VCaP (cell line): ENCODE measurements at regions not wholly inside any gene's neighbourhood (a gene's known extent, or its start where the extent isn't known, plus 50 kb on each side); places are given as distances from the start of the nearest gene placed in this dataset.

Source experiments
- H3K27ac ChIP-seq: fragments of 450-650 bp; 2 replicates; pipeline ENCODE4 v1.5.1; 2017
- TF ChIP-seq, protein P1 (sequence below): fragments of 450-650 bp; conservative IDR thresholded peaks from 2 replicates; pipeline ENCODE4 v1.5.1; 2017; ENCODE audit warnings: mild to moderate bottlenecking, moderate library complexity

- H3K27ac ChIP-seq: no peak overlapping the region
- TF ChIP-seq, protein P1, sequence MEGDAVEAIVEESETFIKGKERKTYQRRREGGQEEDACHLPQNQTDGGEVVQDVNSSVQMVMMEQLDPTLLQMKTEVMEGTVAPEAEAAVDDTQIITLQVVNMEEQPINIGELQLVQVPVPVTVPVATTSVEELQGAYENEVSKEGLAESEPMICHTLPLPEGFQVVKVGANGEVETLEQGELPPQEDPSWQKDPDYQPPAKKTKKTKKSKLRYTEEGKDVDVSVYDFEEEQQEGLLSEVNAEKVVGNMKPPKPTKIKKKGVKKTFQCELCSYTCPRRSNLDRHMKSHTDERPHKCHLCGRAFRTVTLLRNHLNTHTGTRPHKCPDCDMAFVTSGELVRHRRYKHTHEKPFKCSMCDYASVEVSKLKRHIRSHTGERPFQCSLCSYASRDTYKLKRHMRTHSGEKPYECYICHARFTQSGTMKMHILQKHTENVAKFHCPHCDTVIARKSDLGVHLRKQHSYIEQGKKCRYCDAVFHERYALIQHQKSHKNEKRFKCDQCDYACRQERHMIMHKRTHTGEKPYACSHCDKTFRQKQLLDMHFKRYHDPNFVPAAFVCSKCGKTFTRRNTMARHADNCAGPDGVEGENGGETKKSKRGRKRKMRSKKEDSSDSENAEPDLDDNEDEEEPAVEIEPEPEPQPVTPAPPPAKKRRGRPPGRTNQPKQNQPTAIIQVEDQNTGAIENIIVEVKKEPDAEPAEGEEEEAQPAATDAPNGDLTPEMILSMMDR: no peak
Observed at GRCh38 chr15:38048001-38048455, 113.6 kb downstream of the TMCO5A start.

- TF ChIP-seq, protein P1: no peak
- H3K27ac ChIP-seq: no peak overlapping the region
Observed at GRCh38 chr15:38049891-38050290, 115.5 kb downstream of the TMCO5A start.

DNA sequence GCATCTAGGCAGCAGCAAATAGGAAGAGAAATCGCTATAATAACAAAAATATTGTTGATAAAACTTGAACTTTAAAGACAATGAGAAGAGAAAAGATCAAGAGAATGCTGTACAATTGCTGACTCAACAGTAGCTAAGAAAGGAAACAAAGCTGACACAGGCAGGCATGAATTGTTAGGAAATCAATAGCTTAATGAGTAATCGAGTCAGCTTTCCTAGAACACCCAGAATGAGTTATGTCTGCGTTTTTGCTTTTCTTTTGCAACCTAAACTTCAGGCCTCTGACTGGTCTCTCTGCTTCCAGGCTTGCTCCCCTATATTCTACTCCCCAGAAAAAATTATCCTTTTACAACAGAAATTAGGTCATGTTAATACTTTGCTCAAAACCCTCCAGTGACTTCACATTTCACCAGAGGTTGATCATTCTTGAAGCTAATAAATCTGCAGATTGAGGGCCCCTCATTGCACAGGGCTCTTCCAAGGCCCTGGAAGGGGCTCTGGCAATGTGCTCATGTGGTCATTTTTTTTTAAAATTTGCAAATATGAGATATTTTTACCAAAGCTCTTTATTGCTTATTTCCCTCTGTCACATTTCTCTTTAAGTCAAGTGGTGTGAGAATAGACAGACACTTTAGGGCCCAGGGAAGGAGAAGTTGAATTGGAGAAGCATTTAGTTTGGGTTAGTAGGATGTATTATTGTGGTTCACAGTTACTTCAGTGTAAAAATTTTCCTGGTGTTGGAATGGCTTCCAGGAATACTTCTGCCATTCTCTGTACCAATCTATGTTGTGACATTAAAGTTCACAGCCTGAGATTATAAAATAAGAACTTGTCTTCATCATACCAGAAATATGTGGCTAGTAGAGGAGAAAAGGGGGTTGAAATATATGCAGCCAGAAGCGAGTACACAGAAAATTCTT is 116.3 kb downstream of the TMCO5A start:
- TF ChIP-seq, protein P1: no peak
- H3K27ac ChIP-seq: no peak overlapping the region

DNA sequence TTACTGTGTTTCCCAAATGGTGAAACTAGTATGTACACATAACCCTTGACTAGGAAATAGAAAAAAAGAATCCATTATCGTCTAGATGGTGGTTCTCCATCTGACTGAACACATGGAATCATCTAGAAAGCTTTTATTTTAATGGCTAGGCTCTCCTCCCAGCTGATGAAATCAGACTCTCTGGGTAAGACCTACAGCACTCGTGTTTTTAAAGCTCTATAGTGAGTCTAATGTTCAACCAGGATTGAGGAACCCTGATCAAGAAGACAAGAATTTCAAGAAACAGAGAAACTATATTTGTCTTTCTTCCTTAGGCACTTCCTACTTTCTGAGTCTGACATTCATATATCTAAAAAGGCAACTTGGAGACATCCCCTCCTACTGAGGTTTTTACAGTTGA is 118.8 kb downstream of the TMCO5A start:
- no peak overlapping the region for H3K27ac ChIP-seq
- TF ChIP-seq, protein P1: no peak

DNA sequence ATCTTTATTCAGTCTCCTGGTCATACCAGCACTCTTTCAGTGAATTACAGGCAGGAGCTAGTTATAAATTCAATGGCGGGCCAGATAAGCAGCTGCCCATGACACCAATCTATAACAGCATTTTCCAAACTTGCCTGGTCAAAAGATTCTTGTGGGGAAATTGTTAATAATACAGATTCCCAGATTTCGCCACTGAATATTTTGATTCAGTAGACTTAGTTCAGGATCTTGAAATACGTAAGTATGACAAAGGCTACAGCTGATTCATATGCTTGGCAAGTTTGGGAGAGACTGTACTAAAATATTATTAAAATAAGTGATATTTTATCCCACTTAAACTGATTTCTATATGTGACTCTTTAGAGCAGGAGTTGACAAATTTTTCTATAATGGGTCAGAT is 119.3 kb downstream of the TMCO5A start:
- no peak overlapping the region for H3K27ac ChIP-seq
- TF ChIP-seq, protein P1: no peak

DNA sequence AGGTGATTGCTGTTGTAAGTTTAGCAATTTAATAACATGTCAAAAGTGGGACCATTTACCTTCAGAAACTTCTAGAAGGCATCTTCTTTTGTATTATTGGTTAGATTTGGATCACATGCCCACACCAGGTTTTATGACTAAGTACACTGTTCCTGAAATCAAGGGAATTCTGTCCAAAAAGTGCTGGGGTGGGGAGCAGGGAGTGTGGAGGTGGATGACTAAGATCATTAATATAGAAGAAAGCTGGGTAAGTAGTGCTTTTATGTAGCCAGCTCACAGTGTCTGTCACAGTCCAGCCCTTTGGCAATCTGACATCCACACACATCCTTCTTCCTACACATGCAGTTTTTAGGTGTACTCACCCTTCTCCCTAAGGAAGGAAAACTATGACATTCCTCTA is 120.0 kb downstream of the TMCO5A start:
- no peak overlapping the region for H3K27ac ChIP-seq
- TF ChIP-seq, protein P1: no peak

DNA sequence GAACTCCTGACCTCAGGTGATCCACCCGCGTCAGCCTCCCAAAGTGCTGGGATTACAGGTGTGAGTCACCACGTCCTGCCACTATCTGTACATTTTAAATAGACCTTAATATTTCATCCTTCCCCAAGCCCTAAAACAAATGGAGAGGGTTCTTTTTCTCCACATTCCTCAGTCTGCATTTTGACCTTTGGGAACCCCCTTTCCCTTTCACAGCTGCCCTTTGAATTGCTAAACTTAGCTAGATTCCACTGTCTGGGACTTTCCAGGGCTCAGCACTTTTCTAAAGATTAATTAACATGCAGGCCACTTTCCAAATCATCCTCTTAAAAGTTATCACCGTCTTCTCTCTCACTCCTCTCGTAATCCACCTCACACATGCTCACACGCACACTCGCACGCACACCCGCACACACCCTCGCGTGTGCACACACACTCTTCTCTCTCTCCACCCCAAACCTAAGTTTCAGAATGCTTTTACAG is 124.2 kb downstream of the TMCO5A start:
- TF ChIP-seq, protein P1: no peak
- H3K27ac ChIP-seq: no peak overlapping the region
